Loucy (cell line): ENCODE measurements at regions not wholly inside any gene's neighbourhood (a gene's known extent, or its start where the extent isn't known, plus 50 kb on each side); places are given as distances from the start of the nearest gene placed in this dataset.

Experiments
- H2AFZ ChIP-seq: fragments of 200-600 bp; sonication (generic); 2 replicates; pipeline ENCODE4 v1.6.0; 2016; ENCODE audit warnings: antibody characterized with exemption, mild to moderate bottlenecking, low read length, moderate library complexity
- H3F3A ChIP-seq: fragments of 200-600 bp; 2 replicates; pipeline ENCODE4 v1.6.0; 2016; ENCODE audit warnings: antibody characterized with exemption, low read depth, mild to moderate bottlenecking
- H3K27me3 ChIP-seq: fragments of 200-600 bp; sonication (generic); 2 replicates; pipeline ENCODE4 v1.6.1; 2014; ENCODE audit warnings: low read length, mild to moderate bottlenecking; ENCODE audit not compliant: insufficient read depth, poor library complexity, severe bottlenecking
- H3K36me3 ChIP-seq: fragments of 200-600 bp; sonication (generic); 2 replicates; pipeline ENCODE4 v1.6.1; 2016; ENCODE audit warnings: low read length; ENCODE audit not compliant: insufficient read depth
- H3K4me1 ChIP-seq: fragments of 200-600 bp; sonication (generic); 2 replicates; pipeline ENCODE4 v1.5.1; 2014; ENCODE audit warnings: low read length, mild to moderate bottlenecking; ENCODE audit not compliant: insufficient read depth, poor library complexity, severe bottlenecking
- H3K4me2 ChIP-seq: fragments of 200-600 bp; sonication (generic); 2 replicates; pipeline ENCODE4 v1.6.0; 2014; ENCODE audit warnings: antibody characterized with exemption, low read length, low read depth, mild to moderate bottlenecking; ENCODE audit not compliant: poor library complexity, severe bottlenecking
- H3K4me3 ChIP-seq: fragments of 200-600 bp; sonication (generic); 2 replicates; pipeline ENCODE4 v1.5.1; 2014; ENCODE audit warnings: low read length, mild to moderate bottlenecking, mixed read lengths; ENCODE audit not compliant: poor library complexity, severe bottlenecking
- H3K79me2 ChIP-seq: fragments of 200-600 bp; sonication (generic); 2 replicates; pipeline ENCODE4 v1.6.1; 2014; ENCODE audit warnings: low read length; ENCODE audit not compliant: insufficient read depth
- H3K9ac ChIP-seq: fragments of 200-600 bp; sonication (generic); 2 replicates; pipeline ENCODE4 v1.6.0; 2014; ENCODE audit warnings: mild to moderate bottlenecking, low read depth, low read length, moderate library complexity; ENCODE audit not compliant: poor library complexity, severe bottlenecking
- H3K9me2 ChIP-seq: fragments of 200-600 bp; sonication (generic); replicated peaks from 2 replicates; pipeline ENCODE4 v1.6.1; 2016; ENCODE audit warnings: low read depth, low read length, mixed read lengths
- H3K9me3 ChIP-seq: fragments of 200-600 bp; sonication (generic); 2 replicates; pipeline ENCODE4 v1.6.1; 2014; ENCODE audit warnings: mild to moderate bottlenecking, antibody characterized with exemption, low read length, low read depth; ENCODE audit not compliant: insufficient read depth
- H4K20me1 ChIP-seq: fragments of 200-600 bp; sonication (generic); 2 replicates; pipeline ENCODE4 v1.6.0; 2014; ENCODE audit warnings: antibody characterized with exemption, low read length, mild to moderate bottlenecking; ENCODE audit not compliant: insufficient read depth, poor library complexity, severe bottlenecking
- CTCF ChIP-seq: fragments of 200-600 bp; sonication (generic); conservative IDR thresholded peaks from 2 replicates; pipeline ENCODE4 v1.5.1; 2014; ENCODE audit warnings: mild to moderate bottlenecking, antibody characterized with exemption, low read length
- EZH2phosphoT487 ChIP-seq: fragments of 200-600 bp; IDR thresholded peaks from 2 replicates; pipeline ENCODE4 v1.6.1; 2018; ENCODE audit warnings: antibody characterized with exemption, mild to moderate bottlenecking, moderate library complexity, borderline replicate concordance

GRCh38 chr14:85464135-85464895 lies 65.6 kb upstream of the FLRT2 start:
- Histone ChIP-seq H3K9me3 (no peaks in the 10 kb centered on the region), H3K4me2 (no peak overlapping the region), H2AFZ (no peak overlapping the region), H3K27me3 (no peaks in the 10 kb centered on the region), H3F3A (no peaks in the 10 kb centered on the region), H3K79me2 (no peaks in the 10 kb centered on the region), H4K20me1 (no peaks in the 10 kb centered on the region), H3K36me3 (no peaks in the 10 kb centered on the region), H3K4me3 (no peak overlapping the region), H3K9ac (no peak overlapping the region), H3K4me1 (peaks cover 4% of the 10 kb centered on the region), H3K9me2 (no peaks in the 10 kb centered on the region)
- TF ChIP-seq CTCF = no peak
- TF ChIP-seq EZH2phosphoT487 = no peak

- Histone ChIP-seq H3K9ac (no peak overlapping the region), H3K4me1 (no peaks in the 10 kb centered on the region), H3K27me3 (no peaks in the 10 kb centered on the region), H3K9me3 (no peaks in the 10 kb centered on the region), H3K79me2 (no peaks in the 10 kb centered on the region), H2AFZ (no peak overlapping the region), H4K20me1 (no peaks in the 10 kb centered on the region), H3F3A (no peaks in the 10 kb centered on the region), H3K4me3 (no peak overlapping the region), H3K36me3 (no peaks in the 10 kb centered on the region), H3K4me2 (no peak overlapping the region), H3K9me2 (no peaks in the 10 kb centered on the region)
- no peak for TF ChIP-seq CTCF
- no peak for TF ChIP-seq EZH2phosphoT487
Measured at GRCh38 chr14:85466678-85467077, 63.3 kb upstream of the FLRT2 start.

- H3K36me3 ChIP-seq = no peaks in the 10 kb centered on the region
Measured at GRCh38 chr14:85468816-85469215, 61.1 kb upstream of the FLRT2 start.

More at GRCh38 chr14:85468816-85469215, 61.1 kb upstream of the FLRT2 start:
- H3K9ac ChIP-seq = no peak overlapping the region
- TF ChIP-seq EZH2phosphoT487 = no peak
- no peak for TF ChIP-seq CTCF
- no peaks in the 10 kb centered on the region for H3K9me2 ChIP-seq
- no peaks in the 10 kb centered on the region for H3K27me3 ChIP-seq
- no peak overlapping the region for H3K4me2 ChIP-seq
- H2AFZ ChIP-seq = no peak overlapping the region
- H3K79me2 ChIP-seq = no peaks in the 10 kb centered on the region
- H3F3A ChIP-seq = no peaks in the 10 kb centered on the region
- no peaks in the 10 kb centered on the region for H3K4me1 ChIP-seq
- H3K9me3 ChIP-seq = no peaks in the 10 kb centered on the region
- no peak overlapping the region for H3K4me3 ChIP-seq
- H4K20me1 ChIP-seq = no peaks in the 10 kb centered on the region
